Neural progenitor cell (in vitro differentiated cells): ENCODE measurements at regions not wholly inside any gene's neighbourhood (a gene's known extent, or its start where the extent isn't known, plus 50 kb on each side); places are given as distances from the start of the nearest gene placed in this dataset.
"Not testable (repeated sequence)": the region's sequence is repeated elsewhere in the genome, so short reads cannot be mapped to it uniquely, and the experiment has no call there.

Experiments used
- EZH2 ChIP-seq: fragments of 200-600 bp; sonication (generic); IDR thresholded peaks from 2 replicates; pipeline ENCODE4 v1.6.1; 2017; ENCODE audit warnings: antibody characterized with exemption, mild to moderate bottlenecking, moderate library complexity
- TF ChIP-seq, protein P1 (sequence below): fragments of 200-600 bp; sonication (generic); IDR thresholded peaks from 2 replicates; pipeline ENCODE4 v1.5.1; 2017; ENCODE audit warnings: antibody characterized with exemption, mild to moderate bottlenecking

DNA sequence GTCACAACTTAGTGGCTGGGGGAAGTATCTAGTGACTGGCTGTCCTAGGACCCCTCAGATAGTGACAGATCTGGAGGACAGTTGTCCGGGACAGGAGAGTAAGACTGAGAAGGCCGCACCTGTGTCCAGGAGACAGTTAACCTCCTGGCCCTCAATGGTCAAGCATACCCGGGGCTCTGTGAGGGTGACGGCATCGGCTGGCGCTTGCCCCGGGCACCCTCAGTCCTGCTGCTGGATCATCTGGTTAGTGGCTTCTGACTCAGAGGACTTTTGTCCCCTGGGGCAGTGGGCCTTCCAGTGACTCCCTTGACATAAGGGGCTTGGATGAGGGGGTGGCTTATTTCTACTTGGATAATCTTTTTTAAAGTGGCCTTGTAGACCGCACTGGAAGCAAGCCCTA, 116.5 kb downstream of the CGGBP1 start:
- TF ChIP-seq, protein P1, sequence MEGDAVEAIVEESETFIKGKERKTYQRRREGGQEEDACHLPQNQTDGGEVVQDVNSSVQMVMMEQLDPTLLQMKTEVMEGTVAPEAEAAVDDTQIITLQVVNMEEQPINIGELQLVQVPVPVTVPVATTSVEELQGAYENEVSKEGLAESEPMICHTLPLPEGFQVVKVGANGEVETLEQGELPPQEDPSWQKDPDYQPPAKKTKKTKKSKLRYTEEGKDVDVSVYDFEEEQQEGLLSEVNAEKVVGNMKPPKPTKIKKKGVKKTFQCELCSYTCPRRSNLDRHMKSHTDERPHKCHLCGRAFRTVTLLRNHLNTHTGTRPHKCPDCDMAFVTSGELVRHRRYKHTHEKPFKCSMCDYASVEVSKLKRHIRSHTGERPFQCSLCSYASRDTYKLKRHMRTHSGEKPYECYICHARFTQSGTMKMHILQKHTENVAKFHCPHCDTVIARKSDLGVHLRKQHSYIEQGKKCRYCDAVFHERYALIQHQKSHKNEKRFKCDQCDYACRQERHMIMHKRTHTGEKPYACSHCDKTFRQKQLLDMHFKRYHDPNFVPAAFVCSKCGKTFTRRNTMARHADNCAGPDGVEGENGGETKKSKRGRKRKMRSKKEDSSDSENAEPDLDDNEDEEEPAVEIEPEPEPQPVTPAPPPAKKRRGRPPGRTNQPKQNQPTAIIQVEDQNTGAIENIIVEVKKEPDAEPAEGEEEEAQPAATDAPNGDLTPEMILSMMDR: not testable (repeated sequence)
- not testable (repeated sequence) for TF ChIP-seq EZH2
